Fibroblast of mammary gland (primary cell): ENCODE measurements at regions not wholly inside any gene's neighbourhood (a gene's known extent, or its start where the extent isn't known, plus 50 kb on each side); places are given as distances from the start of the nearest gene placed in this dataset.
A peak's percentile ranks its signal among the peaks of the same experiment; 100 is the strongest.

Experiments
- DNase-seq: peaks from one replicate; pipeline ENCODE4 v3.0.0-alpha.2; 2010; ENCODE audit warnings: low read depth
- H3K4me3 ChIP-seq: 2 replicates; pipeline ENCODE4 v1.5.1; 2011; ENCODE audit warnings: low read depth, mild to moderate bottlenecking, low read length, moderate library complexity; ENCODE audit not compliant: control insufficient read depth
- TF ChIP-seq, protein P1 (sequence below): conservative IDR thresholded peaks from 2 replicates; pipeline ENCODE4 v1.5.1; 2011; ENCODE audit warnings: low read depth, low read length, inconsistent platforms; ENCODE audit not compliant: control insufficient read depth, insufficient read depth

DNA sequence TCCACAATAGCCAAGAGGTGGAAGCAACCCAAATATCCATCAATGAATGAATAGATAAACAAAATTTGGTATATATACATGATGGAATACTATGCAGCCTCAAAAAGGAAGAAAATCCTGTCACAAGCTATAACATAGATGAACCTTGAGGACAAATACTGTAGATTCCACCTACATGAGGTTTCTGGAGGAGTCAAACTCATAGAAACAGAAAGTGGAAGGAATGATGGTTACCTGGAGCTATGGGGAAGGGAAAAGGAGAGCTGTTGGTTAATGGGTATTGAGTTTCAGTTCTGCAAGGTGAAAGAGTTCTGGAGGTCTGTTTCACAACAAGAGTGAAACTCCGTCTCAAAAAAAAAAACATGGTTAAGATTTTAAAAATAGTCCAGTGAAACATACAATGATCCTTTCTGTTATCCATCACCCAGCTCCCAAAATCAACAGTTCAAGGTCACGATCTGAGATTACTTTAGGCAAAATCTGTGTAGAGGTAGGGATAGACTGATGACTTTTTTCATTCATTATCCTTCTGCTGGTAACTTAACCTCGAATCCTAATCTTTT lies 80.8 kb upstream of the HNRNPU start:
- TF ChIP-seq, protein P1, sequence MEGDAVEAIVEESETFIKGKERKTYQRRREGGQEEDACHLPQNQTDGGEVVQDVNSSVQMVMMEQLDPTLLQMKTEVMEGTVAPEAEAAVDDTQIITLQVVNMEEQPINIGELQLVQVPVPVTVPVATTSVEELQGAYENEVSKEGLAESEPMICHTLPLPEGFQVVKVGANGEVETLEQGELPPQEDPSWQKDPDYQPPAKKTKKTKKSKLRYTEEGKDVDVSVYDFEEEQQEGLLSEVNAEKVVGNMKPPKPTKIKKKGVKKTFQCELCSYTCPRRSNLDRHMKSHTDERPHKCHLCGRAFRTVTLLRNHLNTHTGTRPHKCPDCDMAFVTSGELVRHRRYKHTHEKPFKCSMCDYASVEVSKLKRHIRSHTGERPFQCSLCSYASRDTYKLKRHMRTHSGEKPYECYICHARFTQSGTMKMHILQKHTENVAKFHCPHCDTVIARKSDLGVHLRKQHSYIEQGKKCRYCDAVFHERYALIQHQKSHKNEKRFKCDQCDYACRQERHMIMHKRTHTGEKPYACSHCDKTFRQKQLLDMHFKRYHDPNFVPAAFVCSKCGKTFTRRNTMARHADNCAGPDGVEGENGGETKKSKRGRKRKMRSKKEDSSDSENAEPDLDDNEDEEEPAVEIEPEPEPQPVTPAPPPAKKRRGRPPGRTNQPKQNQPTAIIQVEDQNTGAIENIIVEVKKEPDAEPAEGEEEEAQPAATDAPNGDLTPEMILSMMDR: no peak
- no peak overlapping the region for H3K4me3 ChIP-seq
- no peak for DNase-seq

- TF ChIP-seq, protein P1: no peak
- no peak overlapping the region for H3K4me3 ChIP-seq
- no peak for DNase-seq
These were observed 76.8 kb upstream of the HNRNPU start for GRCh38 chr1:244941121-244941520.

DNA sequence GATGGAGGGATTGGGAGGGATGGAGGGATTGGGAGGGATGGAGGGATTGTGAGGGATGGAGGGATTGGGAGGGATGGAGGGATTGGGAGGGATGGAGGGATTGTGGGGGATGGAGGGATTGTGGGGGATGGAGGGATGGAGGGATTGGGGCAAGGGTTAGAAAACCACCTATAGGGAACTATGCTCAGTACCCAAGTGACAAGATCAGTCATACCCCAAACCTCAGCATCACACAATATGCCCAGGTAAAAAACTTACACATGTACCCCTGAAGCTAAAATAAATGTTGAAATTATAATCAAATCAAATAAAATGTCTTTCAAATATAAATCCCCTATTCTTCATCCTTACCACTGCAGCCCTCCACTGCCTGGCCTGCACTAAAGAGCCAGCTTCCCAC lies 72.8 kb upstream of the HNRNPU start:
- TF ChIP-seq, protein P1: no peak
- no peak for DNase-seq
- H3K4me3 ChIP-seq: no peak overlapping the region

- peak; percentile 12 for DNase-seq
- no peak overlapping the region for H3K4me3 ChIP-seq
- TF ChIP-seq, protein P1: no peak
These were observed 56.8 kb upstream of the HNRNPU start for GRCh38 chr1:244920911-244921761.

- DNase-seq: no peak
- H3K4me3 ChIP-seq: peak overlapping the region; percentile 55
- TF ChIP-seq, protein P1: no peak
These were observed 55.3 kb upstream of the HNRNPU start for GRCh38 chr1:244919320-244920282.
